ENCODE measurements at regions not wholly inside any gene's neighbourhood (a gene's known extent, or its start where the extent isn't known, plus 50 kb on each side); places are given as distances from the start of the nearest gene placed in this dataset.

- H3K23ac ChIP-seq (ENCODE audit: insufficient read length), result no peak overlapping the region
- peak overlapping the region; percentile 48 for H2BK15ac ChIP-seq (ENCODE audit: low read length)
- no peak overlapping the region for H3K56ac ChIP-seq (replicated peaks; ENCODE audit: insufficient read length, low read depth, low read length)
- no peak overlapping the region for H3K4me3 ChIP-seq (ENCODE audit: extremely low read depth in 1 of 4, insufficient read depth in 2 of 4, low read depth in 3 of 4, low read length in 4 of 4)
- WGBS, 2 experiments (ENCODE audit: extremely low coverage in 1 of 2, insufficient coverage in 1 of 2, insufficient read length in 1 of 2, insufficient replicate concordance in 2 of 2, low coverage in 1 of 2, low lambda C conversion rate in 2 of 2, missing lambda C conversion rate in 1 of 2), result 88% methylated on average over 18 of the region's 18 CpGs; no CpG with 5 or more reads in 1 of the 2 experiments
- H2BK20ac ChIP-seq (ENCODE audit: low read length), result no peak overlapping the region
- H2BK120ac ChIP-seq (replicated peaks; ENCODE audit: low read depth, low read length), result peak overlapping the region; percentile 28
- peak overlapping the region; percentile 79 for H4K91ac ChIP-seq (replicated peaks; ENCODE audit: insufficient read length, low read length)
- no peaks in the 10 kb centered on the region; a peak in 1 of 8 replicates for H3K36me3 ChIP-seq (ENCODE audit: control insufficient read depth in 2 of 4, insufficient read depth in 4 of 4, low read length in 3 of 4)
- peak in 1 of 2 experiments; percentile 53 for DNase-seq (ENCODE audit: low read depth in 1 of 2, low spot score in 2 of 2)
- ChIA-PET POLR2A (ENCODE audit: partially characterized antibody) (interaction anchor here (0.9 kb wide), 1 partner anchor 16 kb away, joined by 4 read pairs; no protein-coding TSS in a partner anchor), CTCF (ENCODE audit: partially characterized antibody) (interaction anchor here (0.6 to 2.3 kb wide), 8 partner anchors 13 to 366 kb away, joined by 3 to 9 read pairs (median 3); no protein-coding TSS in a partner anchor)
- H3K9me3 ChIP-seq (ENCODE audit: insufficient read depth in 2 of 2, low read depth in 1 of 2, low read length in 1 of 2), result no peaks in the 10 kb centered on the region
- peak overlapping the region; percentile 98 for H2AK5ac ChIP-seq (ENCODE audit: low read depth, low read length)
- 0 out of 4 replicates have a peak, but pooled peaks cover 0 to 3% of the 10 kb centered on the region in 2 experiments for H3K79me2 ChIP-seq (ENCODE audit: control insufficient read depth in 1 of 2, insufficient read depth in 2 of 2, low read length in 2 of 2)
- H3K9ac ChIP-seq (replicated peaks in 1 of 4; ENCODE audit: extremely low read depth in 1 of 4, low read depth in 3 of 4, low read length in 3 of 4), result no peak overlapping the region
- H3K18ac ChIP-seq (ENCODE audit: extremely low read depth, low read length), result no peak overlapping the region
- no peak overlapping the region for H4K5ac ChIP-seq (ENCODE audit: insufficient read length, low read depth, low read length)
- H3K4me1 ChIP-seq (replicated peaks in 1 of 4; ENCODE audit: control insufficient read depth in 3 of 4, insufficient read depth in 4 of 4, low read length in 3 of 4), result peaks cover 2 to 11% (median 3%) of the 10 kb centered on the region in 4 experiments; a peak in 4 of 7 replicates
- peak overlapping the region in 1 of 2 experiments; percentile 22; a peak in 1 of 4 replicates for H3K4me2 ChIP-seq (ENCODE audit: insufficient read depth in 1 of 2, low read depth in 2 of 2, low read length in 2 of 2)
- peak overlapping the region; percentile 42; the same call in 1 of the 2 replicates for H2AFZ ChIP-seq (ENCODE audit: low read length)
- no peak overlapping the region for H3K27ac ChIP-seq (ENCODE audit: low read depth, low read length)
- H2BK5ac ChIP-seq (ENCODE audit: low read depth, low read length), result no peak overlapping the region; the same call in 1 of the 2 replicates
- FAIRE-seq, result no peak
- H3K27me3 ChIP-seq (replicated peaks in 1 of 4; ENCODE audit: control insufficient read depth in 3 of 4, extremely low read depth in 1 of 4, insufficient read depth in 3 of 4, low read length in 3 of 4), result no peaks in the 10 kb centered on the region; a peak in 1 of 7 replicates
- peak overlapping the region; percentile 98 for H2BK12ac ChIP-seq (ENCODE audit: low read depth, low read length)
- H3K4ac ChIP-seq (replicated peaks; ENCODE audit: insufficient read length, low read depth, low read length), result no peak overlapping the region
- H3K14ac ChIP-seq (ENCODE audit: insufficient read length), result peak overlapping the region; percentile 17
- H3K23me2 ChIP-seq (ENCODE audit: low read depth, low read length), result peaks cover 12% of the 10 kb centered on the region; the same call in 1 of the 2 replicates
- H4K8ac ChIP-seq (ENCODE audit: extremely low read depth, insufficient read depth, low read length), result no peak overlapping the region
- no peaks in the 10 kb centered on the region for H3K79me1 ChIP-seq (ENCODE audit: low read depth, low read length)
- H4K20me1 ChIP-seq (replicated peaks in 1 of 2; ENCODE audit: control insufficient read depth in 1 of 2, insufficient read depth in 2 of 2, low read length in 2 of 2), result peaks cover 0 to 8% of the 10 kb centered on the region in 2 experiments
- TF ChIP-seq EP300 (IDR thresholded peaks at IDR 0.05; ENCODE audit: borderline replicate concordance in 1 of 2, low read depth in 2 of 2, low read length in 2 of 2) (no peak), CTBP2 (IDR thresholded peaks at IDR 0.05; ENCODE audit: borderline replicate concordance, insufficient read depth, insufficient read length, low read length) (no peak), YY1 (IDR thresholded peaks at IDR 0.05; ENCODE audit: low read depth, low read length) (peak; percentile 86), RAD21 (IDR thresholded peaks at IDR 0.05 in 1 of 2, conservative IDR thresholded peaks at IDR 0.05 in 1 of 2; ENCODE audit: low read depth in 2 of 2, low read length in 2 of 2) (peak; percentile 9 to 18; a peak in 2 of 4 replicates), TEAD4 (IDR thresholded peaks at IDR 0.05; ENCODE audit: low read depth, low read length) (no peak; the same call in 1 of the 2 replicates), JUND (IDR thresholded peaks at IDR 0.05; ENCODE audit: low read length) (no peak), NRF1 (IDR thresholded peaks at IDR 0.05; ENCODE audit: low read depth, low read length) (no peak), HDAC6 (IDR thresholded peaks at IDR 0.05; ENCODE audit: low read depth, low read length) (no peak), SIRT6 (IDR thresholded peaks at IDR 0.05; ENCODE audit: low read length) (no peak), HDAC2 (IDR thresholded peaks at IDR 0.05; ENCODE audit: borderline replicate concordance in 1 of 2, low read depth in 2 of 2, low read length in 2 of 2) (no peak), CEBPB (IDR thresholded peaks at IDR 0.05; ENCODE audit: low read depth, low read length) (no peak), SRF (IDR thresholded peaks at IDR 0.05; ENCODE audit: low read depth, low read length) (no peak)
These were observed 141.1 kb downstream of the MRM1 start for GRCh38 chr17:36742267-36743000.
